H9 (cell line): ENCODE measurements at regions not wholly inside any gene's neighbourhood (a gene's known extent, or its start where the extent isn't known, plus 50 kb on each side); places are given as distances from the start of the nearest gene placed in this dataset.

Source experiments
- DNase-seq: peaks from one replicate; pipeline ENCODE4 v3.0.0-alpha.2; 2017
- H2AFZ ChIP-seq: one replicate; pipeline ENCODE4 v1.6.1; 2013; ENCODE audit warnings: mild to moderate bottlenecking, low read length, control low read depth, moderate library complexity
- H2AK5ac ChIP-seq: 2 replicates; pipeline ENCODE4 v1.6.1; 2013; ENCODE audit warnings: low read length, control low read depth, mixed read lengths; ENCODE audit not compliant: insufficient read length
- H2BK120ac ChIP-seq: one replicate; pipeline ENCODE4 v1.6.1; 2013; ENCODE audit warnings: low read depth, mild to moderate bottlenecking, low read length, control low read depth, inconsistent platforms; ENCODE audit not compliant: poor library complexity, severe bottlenecking
- H2BK12ac ChIP-seq: 2 replicates; pipeline ENCODE4 v1.6.1; 2013; ENCODE audit warnings: low read length, control low read depth, mixed read lengths, low read depth; ENCODE audit not compliant: insufficient read length
- H2BK15ac ChIP-seq: 2 replicates; pipeline ENCODE4 v1.6.1; 2013; ENCODE audit warnings: low read depth, low read length, control low read depth
- H2BK20ac ChIP-seq: one replicate; pipeline ENCODE4 v1.6.1; 2013; ENCODE audit warnings: low read depth, mild to moderate bottlenecking, low read length, control low read depth, inconsistent platforms; ENCODE audit not compliant: poor library complexity, severe bottlenecking
- H2BK5ac ChIP-seq: 2 replicates; pipeline ENCODE4 v1.6.1; 2013; ENCODE audit warnings: low read length, control low read depth, mixed read lengths; ENCODE audit not compliant: insufficient read length
- H3K14ac ChIP-seq: 2 replicates; pipeline ENCODE4 v1.6.1; 2013; ENCODE audit warnings: low read length, control low read depth; ENCODE audit not compliant: insufficient read depth
- H3K18ac ChIP-seq: 2 replicates; pipeline ENCODE4 v1.6.1; 2013; ENCODE audit warnings: low read depth, mild to moderate bottlenecking, mixed read lengths, low read length, control low read depth; ENCODE audit not compliant: insufficient read length
- H3K23ac ChIP-seq: 2 replicates; pipeline ENCODE4 v1.6.1; 2013; ENCODE audit warnings: low read length, control low read depth, mixed read lengths, low read depth; ENCODE audit not compliant: insufficient read length
- H3K23me2 ChIP-seq: 2 replicates; pipeline ENCODE4 v1.6.1; 2013; ENCODE audit warnings: low read depth, mild to moderate bottlenecking, mixed read lengths, low read length, control low read depth; ENCODE audit not compliant: insufficient read length, poor library complexity, severe bottlenecking
- H3K27ac ChIP-seq: 2 replicates; pipeline ENCODE4 v1.5.1; 2013; ENCODE audit warnings: low read length, control low read depth, mixed read lengths, low read depth; ENCODE audit not compliant: insufficient read length
- H3K27me3 ChIP-seq: 2 replicates; pipeline ENCODE4 v1.6.1; 2013; ENCODE audit warnings: low read length, control low read depth, inconsistent platforms; ENCODE audit not compliant: insufficient read depth
- H3K4ac ChIP-seq: 2 replicates; pipeline ENCODE4 v1.6.1; 2013; ENCODE audit warnings: low read depth, mild to moderate bottlenecking, control low read depth, inconsistent platforms, low read length, moderate library complexity
- H3K4me1 ChIP-seq: 2 replicates; pipeline ENCODE4 v1.6.1; 2013; ENCODE audit warnings: low read length, control low read depth, inconsistent platforms; ENCODE audit not compliant: insufficient read depth
- H3K4me2 ChIP-seq: 2 replicates; pipeline ENCODE4 v1.6.1; 2013; ENCODE audit warnings: low read length, control low read depth, mixed read lengths; ENCODE audit not compliant: insufficient read length, insufficient read depth
- H3K56ac ChIP-seq: 2 replicates; pipeline ENCODE4 v1.6.1; 2013; ENCODE audit warnings: low read depth, mild to moderate bottlenecking, mixed read lengths, low read length, control low read depth; ENCODE audit not compliant: insufficient read length
- H3K79me1 ChIP-seq: 2 replicates; pipeline ENCODE4 v1.6.1; 2013; ENCODE audit warnings: low read depth, mild to moderate bottlenecking, moderate library complexity, low read length, control low read depth, inconsistent platforms; ENCODE audit not compliant: insufficient read depth, poor library complexity, severe bottlenecking
- H3K79me2 ChIP-seq: 2 replicates; pipeline ENCODE4 v1.6.1; 2013; ENCODE audit warnings: low read length, control low read depth, inconsistent platforms; ENCODE audit not compliant: insufficient read depth
- H3K9ac ChIP-seq: 2 replicates; pipeline ENCODE4 v1.6.1; 2013; ENCODE audit warnings: low read length, control low read depth, mixed read lengths; ENCODE audit not compliant: insufficient read length; ENCODE audit errors: extremely low read depth
- H3K9me3 ChIP-seq: one replicate; pipeline ENCODE4 v1.6.1; 2013; ENCODE audit warnings: low read depth, low read length, inconsistent platforms; ENCODE audit not compliant: control insufficient read depth
- H3T11ph ChIP-seq: one replicate; pipeline ENCODE4 v1.6.1; 2013; ENCODE audit warnings: mild to moderate bottlenecking, low read length, control low read depth, inconsistent platforms
- H4K20me1 ChIP-seq: one replicate; pipeline ENCODE4 v1.6.1; 2013; ENCODE audit not compliant: control insufficient read depth, insufficient read length, insufficient read depth
- H4K5ac ChIP-seq: 2 replicates; pipeline ENCODE4 v1.6.1; 2013; ENCODE audit warnings: low read depth, mild to moderate bottlenecking, mixed read lengths, low read length, control low read depth; ENCODE audit not compliant: insufficient read length
- H4K8ac ChIP-seq: replicated peaks from 2 replicates; pipeline ENCODE4 v1.6.1; 2013; ENCODE audit warnings: low read length, control low read depth, mixed read lengths, low read depth; ENCODE audit not compliant: insufficient read length
- H4K91ac ChIP-seq: 2 replicates; pipeline ENCODE4 v1.6.1; 2013; ENCODE audit warnings: low read depth, mild to moderate bottlenecking, moderate library complexity, mixed read lengths, low read length, control low read depth; ENCODE audit not compliant: insufficient read length
- H3K27ac Mint-ChIP-seq, 3 experiments: 2 replicates in 2 of 3; 3 replicates in 1 of 3; pipeline ENCODE4 v1.8.0; 2020 to 2021; ENCODE audit warnings: mixed read lengths in 3 of 3, mild to moderate bottlenecking in 1 of 3, moderate library complexity in 1 of 3
- H3K27me3 Mint-ChIP-seq: 2 replicates; pipeline ENCODE4 v1.8.0; 2021; ENCODE audit warnings: low read depth, mild to moderate bottlenecking, moderate library complexity, mixed read lengths
- H3K36me3 Mint-ChIP-seq, 3 experiments: 2 replicates in 2 of 3; 3 replicates in 1 of 3; pipeline ENCODE4 v1.8.0; 2020 to 2021; ENCODE audit warnings: low read depth in 3 of 3, mixed read lengths in 3 of 3; ENCODE audit not compliant: insufficient read depth in 1 of 3
- H3K4me1 Mint-ChIP-seq, 2 experiments: 2 replicates each; pipeline ENCODE4 v1.8.0; 2020; ENCODE audit warnings: mixed read lengths in 2 of 2
- H3K4me3 Mint-ChIP-seq, 2 experiments: 2 replicates in 1 of 2; 3 replicates in 1 of 2; pipeline ENCODE4 v1.8.0; 2020 to 2021; ENCODE audit warnings: mild to moderate bottlenecking in 2 of 2, mixed read lengths in 2 of 2, moderate library complexity in 1 of 2
- H3K9me3 Mint-ChIP-seq, 2 experiments: 2 replicates in 1 of 2; 3 replicates in 1 of 2; pipeline ENCODE4 v1.8.0; 2020; ENCODE audit warnings: mild to moderate bottlenecking in 2 of 2, mixed read lengths in 2 of 2, moderate library complexity in 1 of 2
- CTCF ChIP-seq: fragments of 200-600 bp; sonication (generic); conservative IDR thresholded peaks from 3 replicates; pipeline ENCODE4 v1.8.0; 2021; ENCODE audit warnings: antibody characterized with exemption, mild to moderate bottlenecking
- WGBS: extraction: QIAGEN DNeasy Blood & Tissue Kit; methylation state at CpG from one replicate; pipeline ENCODE4 v1.1.7; 2013; ENCODE audit warnings: missing lambda C conversion rate, low lambda C conversion rate, mixed read lengths; ENCODE audit not compliant: insufficient read length; ENCODE audit errors: extremely low coverage; 5-methylcytosine and 5-hydroxymethylcytosine counted together

- Histone ChIP-seq H4K8ac (no peak overlapping the region), H4K91ac (no peak overlapping the region), H3T11ph (no peak overlapping the region), H2BK12ac (no peak overlapping the region), H3K27me3 (no peaks in the 10 kb centered on the region), H3K9me3 (no peaks in the 10 kb centered on the region), H3K4me1 (peaks cover 8% of the 10 kb centered on the region; the same call in 1 of the 2 replicates), H3K56ac (no peak overlapping the region), H3K23ac (no peak overlapping the region), H2BK20ac (no peak overlapping the region), H3K18ac (no peak overlapping the region), H2BK5ac (no peak overlapping the region), H2BK15ac (no peak overlapping the region), H4K5ac (no peak overlapping the region), H3K9ac (no peak overlapping the region), H2AK5ac (no peak overlapping the region), H2AFZ (no peak overlapping the region), H3K79me1 (no peaks in the 10 kb centered on the region), H4K20me1 (no peaks in the 10 kb centered on the region), H2BK120ac (no peak overlapping the region), H3K79me2 (no peaks in the 10 kb centered on the region), H3K4ac (no peak overlapping the region), H3K4me2 (peak overlapping the region; percentile 53), H3K14ac (no peak overlapping the region), H3K23me2 (no peaks in the 10 kb centered on the region), H3K27ac (peak overlapping the region; percentile 99)
- WGBS: no CpG with 5 or more reads among the region's 3 CpGs
- H3K9me3 Mint-ChIP-seq: no peaks in the 10 kb centered on the region
- H3K4me3 Mint-ChIP-seq: peak overlapping the region; percentile 18 to 36; a peak in 3 of 5 replicates
- peaks cover 0 to 8% (median 6%) of the 10 kb centered on the region in 3 experiments; a peak in 5 of 7 replicates for H3K36me3 Mint-ChIP-seq
- no peak for TF ChIP-seq CTCF
- H3K27me3 Mint-ChIP-seq: no peaks in the 10 kb centered on the region
- H3K27ac Mint-ChIP-seq: peak overlapping the region; percentile 61 to 99 (median 97)
- peak; percentile 41 for DNase-seq
- H3K4me1 Mint-ChIP-seq: peaks cover 67 to 69% of the 10 kb centered on the region in 2 experiments
Observed at GRCh38 chr7:49245062-49245461, 320.7 kb downstream of the CDC14C start.
